Fibroblast of lung (primary cell): ENCODE measurements at regions not wholly inside any gene's neighbourhood (a gene's known extent, or its start where the extent isn't known, plus 50 kb on each side); places are given as distances from the start of the nearest gene placed in this dataset.

Source experiments
- CTCF ChIP-seq, 2 donors: IDR thresholded peaks in 1 of 2; conservative IDR thresholded peaks in 1 of 2; 1 replicate in 1 of 2; 2 replicates in 1 of 2; pipeline ENCODE4 v1.5.1; 2011 to 2012; ENCODE audit warnings: low read length in 2 of 2, control low read depth in 1 of 2, inconsistent platforms in 1 of 2, low read depth in 1 of 2, mild to moderate bottlenecking in 1 of 2
- EZH2 ChIP-seq: IDR thresholded peaks from 2 replicates; pipeline ENCODE4 v1.5.1; 2012; ENCODE audit warnings: low read length, control low read depth, mild to moderate bottlenecking; ENCODE audit errors: missing control alignments

- no peak for TF ChIP-seq CTCF (conservative IDR thresholded peaks at IDR 0.05 in 1 of 2, IDR thresholded peaks at IDR 0.05 in 1 of 2; ENCODE audit: low read depth in 1 of 2, low read length in 2 of 2)
- TF ChIP-seq EZH2: no peak
Measured at GRCh38 chr12:87827638-87828264, 201.4 kb downstream of the C12orf50 start.
